Hepatocyte (in vitro differentiated cells): ENCODE measurements at regions not wholly inside any gene's neighbourhood (a gene's known extent, or its start where the extent isn't known, plus 50 kb on each side); places are given as distances from the start of the nearest gene placed in this dataset.

Experiments used
- DNase-seq: peaks from one replicate; pipeline ENCODE4 v3.0.0-alpha.2; 2016; ENCODE audit warnings: low spot score
- H2AFZ ChIP-seq: fragments of 200-600 bp; sonication (generic); 2 replicates; pipeline ENCODE4 v1.6.0; 2016; ENCODE audit warnings: antibody characterized with exemption, mild to moderate bottlenecking
- H3K27ac ChIP-seq: fragments of 200-600 bp; sonication (generic); 2 replicates; pipeline ENCODE4 v1.5.1; 2016; ENCODE audit warnings: mild to moderate bottlenecking
- H3K27me3 ChIP-seq: fragments of 200-600 bp; sonication (generic); 2 replicates; pipeline ENCODE4 v1.6.1; 2016
- H3K36me3 ChIP-seq: fragments of 200-600 bp; sonication (generic); replicated peaks from 2 replicates; pipeline ENCODE4 v1.5.1; 2016; ENCODE audit warnings: low read depth; ENCODE audit not compliant: insufficient read depth
- H3K4me1 ChIP-seq: fragments of 200-600 bp; sonication (generic); 2 replicates; pipeline ENCODE4 v1.5.1; 2016; ENCODE audit warnings: mild to moderate bottlenecking, moderate library complexity; ENCODE audit not compliant: insufficient read depth
- H3K4me2 ChIP-seq: fragments of 200-600 bp; sonication (generic); 2 replicates; pipeline ENCODE4 v1.6.0; 2016
- H3K4me3 ChIP-seq: fragments of 200-600 bp; sonication (generic); 2 replicates; pipeline ENCODE4 v1.5.1; 2016; ENCODE audit warnings: mild to moderate bottlenecking
- H3K79me2 ChIP-seq: fragments of 200-600 bp; sonication (generic); 2 replicates; pipeline ENCODE4 v1.6.0; 2017; ENCODE audit warnings: mild to moderate bottlenecking
- H3K9me2 ChIP-seq: fragments of 200-600 bp; sonication (generic); replicated peaks from 2 replicates; pipeline ENCODE4 v1.6.0; 2017; ENCODE audit warnings: mild to moderate bottlenecking; ENCODE audit not compliant: insufficient read depth
- H3K9me3 ChIP-seq: fragments of 200-600 bp; sonication (generic); 2 replicates; pipeline ENCODE4 v1.5.1; 2016; ENCODE audit warnings: low read depth, mild to moderate bottlenecking
- H4K20me1 ChIP-seq: fragments of 200-600 bp; sonication (generic); 2 replicates; pipeline ENCODE4 v1.6.0; 2016; ENCODE audit warnings: mild to moderate bottlenecking; ENCODE audit not compliant: insufficient read depth, poor library complexity, severe bottlenecking
- CTCF ChIP-seq: fragments of 200-600 bp; sonication (generic); IDR thresholded peaks from 2 replicates; pipeline ENCODE4 v1.5.1; 2016; ENCODE audit warnings: antibody characterized with exemption, mild to moderate bottlenecking; ENCODE audit not compliant: poor library complexity
- EZH2 ChIP-seq: fragments of 200-600 bp; sonication (generic); IDR thresholded peaks from 2 replicates; pipeline ENCODE4 v1.6.1; 2016; ENCODE audit warnings: antibody characterized with exemption, mild to moderate bottlenecking, borderline replicate concordance
- EZH2phosphoT487 ChIP-seq: fragments of 200-600 bp; sonication (generic); IDR thresholded peaks from one replicate; pipeline ENCODE4 v1.6.1; 2018; ENCODE audit warnings: antibody characterized with exemption, mild to moderate bottlenecking, low read depth, moderate library complexity; ENCODE audit not compliant: unreplicated experiment, severe bottlenecking
- WGBS: methylation state at CpG from one replicate; pipeline ENCODE4 v1.1.6; 2016; ENCODE audit warnings: low lambda C conversion rate; ENCODE audit errors: missing lambda C conversion rate; 5-methylcytosine and 5-hydroxymethylcytosine counted together

- Histone ChIP-seq H2AFZ (no peak overlapping the region), H3K4me1 (no peaks in the 10 kb centered on the region), H3K4me3 (no peak overlapping the region), H3K36me3 (no peaks in the 10 kb centered on the region), H3K9me2 (no peaks in the 10 kb centered on the region), H3K79me2 (no peaks in the 10 kb centered on the region), H3K27me3 (no peaks in the 10 kb centered on the region), H3K27ac (no peak overlapping the region), H3K9me3 (no peaks in the 10 kb centered on the region), H3K4me2 (no peak overlapping the region), H4K20me1 (no peaks in the 10 kb centered on the region)
- 88% methylated on average over 1 of the region's 1 CpG for WGBS
- no peak for TF ChIP-seq EZH2
- no peak for DNase-seq
These were observed 156.4 kb upstream of the CRBN start for GRCh38 chr3:3335903-3336302.

- Histone ChIP-seq H3K27me3 (no peaks in the 10 kb centered on the region), H2AFZ (no peak overlapping the region), H3K4me1 (no peaks in the 10 kb centered on the region), H4K20me1 (no peaks in the 10 kb centered on the region), H3K79me2 (no peaks in the 10 kb centered on the region), H3K9me2 (no peaks in the 10 kb centered on the region), H3K4me2 (no peak overlapping the region), H3K4me3 (no peak overlapping the region), H3K9me3 (no peaks in the 10 kb centered on the region), H3K36me3 (no peaks in the 10 kb centered on the region), H3K27ac (no peak overlapping the region)
- 51% methylated on average over 4 of the region's 4 CpGs for WGBS
- no peak for TF ChIP-seq CTCF
- no peak for TF ChIP-seq EZH2
- TF ChIP-seq EZH2phosphoT487: no peak
- DNase-seq: no peak
These were observed 155.0 kb upstream of the CRBN start for GRCh38 chr3:3334491-3334890.

GRCh38 chr3:3333571-3333970 lies 154.1 kb upstream of the CRBN start:
- H3K9me3 ChIP-seq: no peaks in the 10 kb centered on the region
- no peak for DNase-seq
- WGBS: 85% methylated on average over 2 of the region's 2 CpGs
- H2AFZ ChIP-seq: no peak overlapping the region
- no peaks in the 10 kb centered on the region for H3K9me2 ChIP-seq
- H3K27ac ChIP-seq: no peak overlapping the region
- no peak overlapping the region for H3K4me3 ChIP-seq
- no peaks in the 10 kb centered on the region for H3K4me1 ChIP-seq
- TF ChIP-seq CTCF: no peak
- TF ChIP-seq EZH2phosphoT487: no peak
- no peak for TF ChIP-seq EZH2
- H3K79me2 ChIP-seq: no peaks in the 10 kb centered on the region
- no peak overlapping the region for H3K4me2 ChIP-seq
- H4K20me1 ChIP-seq: no peaks in the 10 kb centered on the region
- no peaks in the 10 kb centered on the region for H3K27me3 ChIP-seq
- H3K36me3 ChIP-seq: no peaks in the 10 kb centered on the region

- no peaks in the 10 kb centered on the region for H3K9me3 ChIP-seq
- no peaks in the 10 kb centered on the region for H3K79me2 ChIP-seq
- no peaks in the 10 kb centered on the region for H3K27me3 ChIP-seq
- 37% methylated on average over 3 of the region's 3 CpGs for WGBS
- no peak overlapping the region for H3K27ac ChIP-seq
- no peak overlapping the region for H3K4me3 ChIP-seq
- no peak overlapping the region for H2AFZ ChIP-seq
- no peak for TF ChIP-seq CTCF
- TF ChIP-seq EZH2phosphoT487: no peak
- TF ChIP-seq EZH2: no peak
- H3K36me3 ChIP-seq: no peaks in the 10 kb centered on the region
- DNase-seq: no peak
- H3K9me2 ChIP-seq: no peaks in the 10 kb centered on the region
- no peaks in the 10 kb centered on the region for H3K4me1 ChIP-seq
- no peak overlapping the region for H3K4me2 ChIP-seq
- H4K20me1 ChIP-seq: no peaks in the 10 kb centered on the region
These were observed 137.0 kb upstream of the CRBN start for GRCh38 chr3:3316521-3316920.
